GM12891 (cell line): ENCODE measurements at regions not wholly inside any gene's neighbourhood (a gene's known extent, or its start where the extent isn't known, plus 50 kb on each side); places are given as distances from the start of the nearest gene placed in this dataset.

Experiments
- DNase-seq: peaks from one replicate; pipeline ENCODE4 v3.0.0; 2011; ENCODE audit warnings: low spot score; ENCODE audit not compliant: insufficient read length
- FAIRE-seq: peaks from 2 replicates; lab custom pipeline; 2011; peaks lifted over from hg19 to GRCh38; lab: Jason Lieb, UNC
- PAX5 ChIP-seq: IDR thresholded peaks from 2 replicates; pipeline ENCODE4 v1.6.1; 2011; ENCODE audit warnings: low read length, moderate library complexity, mild to moderate bottlenecking; ENCODE audit not compliant: insufficient read depth, severe bottlenecking
- POLR2A ChIP-seq: IDR thresholded peaks from 2 replicates; pipeline ENCODE4 v1.6.1; 2011; ENCODE audit warnings: low read depth, low read length, control low read depth
- POLR2AphosphoS5 ChIP-seq: IDR thresholded peaks from 2 replicates; pipeline ENCODE4 v1.6.1; 2011; ENCODE audit warnings: low read depth, low read length, control low read depth
- POU2F2 ChIP-seq: IDR thresholded peaks from 2 replicates; pipeline ENCODE4 v1.6.1; 2011; ENCODE audit warnings: low read depth, mild to moderate bottlenecking, control low read depth, low read length, moderate library complexity
- SPI1 ChIP-seq: IDR thresholded peaks from 2 replicates; pipeline ENCODE4 v1.6.1; 2011; ENCODE audit warnings: low read depth, low read length, control low read depth
- TAF1 ChIP-seq: IDR thresholded peaks from 2 replicates; pipeline ENCODE4 v1.6.1; 2011; ENCODE audit warnings: low read depth, low read length, control low read depth

GRCh38 chr2:138324068-138324771, 177.3 kb upstream of the SPOPL start:
- FAIRE-seq = no peak
- TF ChIP-seq POLR2A = no peak
- TF ChIP-seq TAF1 = no peak
- TF ChIP-seq SPI1 = no peak
- TF ChIP-seq POLR2AphosphoS5 = no peak
- no peak for TF ChIP-seq PAX5
- no peak for TF ChIP-seq POU2F2
- DNase-seq = no peak

GRCh38 chr2:138327967-138328366, 173.6 kb upstream of the SPOPL start:
- FAIRE-seq = no peak
- TF ChIP-seq SPI1 (no peak), POLR2A (no peak), POLR2AphosphoS5 (no peak)
- DNase-seq = no peak

- FAIRE-seq (no peak), DNase-seq (no peak)
- TF ChIP-seq SPI1 (no peak), PAX5 (no peak), TAF1 (no peak), POLR2AphosphoS5 (no peak), POU2F2 (no peak), POLR2A (no peak)
Measured at GRCh38 chr2:138329162-138329561, 172.4 kb upstream of the SPOPL start.

- FAIRE-seq (no peak), DNase-seq (no peak)
- no peak for TF ChIP-seq PAX5
- no peak for TF ChIP-seq SPI1
Measured at GRCh38 chr2:138329591-138329990, 172.0 kb upstream of the SPOPL start.

DNA sequence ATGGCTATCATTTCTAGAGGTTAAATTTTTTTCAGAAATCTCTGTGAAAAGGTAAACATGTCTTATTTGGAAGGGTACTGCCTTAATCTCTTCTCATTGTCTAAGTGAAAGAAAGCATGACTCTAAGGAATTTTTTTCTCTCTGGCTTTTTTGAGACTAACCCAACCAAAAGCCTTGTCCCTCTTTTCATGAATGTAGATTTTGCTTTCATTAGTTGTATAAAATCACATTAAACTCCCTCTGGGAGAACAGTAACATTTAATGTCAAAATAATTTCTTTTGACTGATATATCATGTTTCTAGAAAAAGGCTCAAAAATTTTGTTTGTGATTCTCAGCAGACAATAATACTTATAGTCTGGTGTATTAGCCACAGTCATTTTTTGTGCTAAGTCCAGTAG, 168.4 kb upstream of the SPOPL start:
- FAIRE-seq = no peak

DNA sequence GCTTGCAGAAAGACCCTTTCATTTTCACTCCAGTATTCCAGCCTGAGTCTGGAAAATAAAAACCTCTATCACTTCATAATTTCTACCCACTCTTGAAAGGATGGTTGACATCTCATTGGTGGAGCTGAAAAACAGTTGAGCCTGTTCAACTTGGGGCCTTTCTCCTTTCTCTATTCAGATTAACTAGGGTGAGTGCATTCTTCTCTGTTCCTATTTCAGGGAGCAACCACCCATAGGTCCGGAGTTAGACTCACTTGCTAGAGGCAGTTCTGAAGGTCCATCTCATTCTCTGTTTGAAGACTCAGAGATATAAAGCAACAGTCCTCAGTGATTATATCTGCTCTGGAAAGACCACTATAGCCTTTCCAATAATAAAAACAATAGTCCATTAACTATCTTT, 167.9 kb upstream of the SPOPL start:
- FAIRE-seq (no peak), DNase-seq (no peak)
- TF ChIP-seq POLR2AphosphoS5 (no peak), TAF1 (no peak), POLR2A (no peak), PAX5 (no peak), POU2F2 (no peak), SPI1 (no peak)

More for the DNA sequence above, 168.4 kb upstream of the SPOPL start:
- TF ChIP-seq TAF1 = no peak
- no peak for TF ChIP-seq SPI1
- no peak for TF ChIP-seq POLR2A
- no peak for TF ChIP-seq PAX5
- TF ChIP-seq POU2F2 = no peak
- TF ChIP-seq POLR2AphosphoS5 = no peak
- no peak for DNase-seq

GRCh38 chr2:138334323-138334722, 167.2 kb upstream of the SPOPL start:
- no peak for TF ChIP-seq POLR2A
- TF ChIP-seq PAX5 = no peak
- no peak for TF ChIP-seq POU2F2
- TF ChIP-seq SPI1 = no peak
- TF ChIP-seq TAF1 = no peak
- TF ChIP-seq POLR2AphosphoS5 = no peak
- no peak for FAIRE-seq
- DNase-seq = no peak

DNA sequence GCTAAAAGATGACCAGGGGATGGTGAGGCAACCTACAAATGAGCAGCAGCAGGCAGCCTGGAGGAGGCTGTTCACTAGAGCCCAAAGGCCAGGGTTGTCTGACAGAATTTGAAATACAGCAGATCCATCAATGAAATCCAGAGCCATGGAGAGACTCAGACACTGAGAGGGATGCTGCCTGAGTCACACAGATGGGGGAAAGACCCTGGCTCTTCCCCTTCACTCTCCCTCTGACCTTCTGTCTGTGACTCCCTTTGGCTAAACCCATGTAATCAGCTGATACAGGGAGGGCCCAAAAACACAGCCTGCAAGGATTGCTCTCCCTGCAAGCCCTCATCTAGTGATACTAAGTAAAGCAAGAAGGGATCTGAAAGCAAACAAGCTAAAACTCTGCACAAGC, 166.5 kb upstream of the SPOPL start:
- DNase-seq = no peak
- FAIRE-seq = no peak
- no peak for TF ChIP-seq PAX5
- TF ChIP-seq SPI1 = no peak
- TF ChIP-seq TAF1 = no peak
- TF ChIP-seq POLR2AphosphoS5 = no peak

DNA sequence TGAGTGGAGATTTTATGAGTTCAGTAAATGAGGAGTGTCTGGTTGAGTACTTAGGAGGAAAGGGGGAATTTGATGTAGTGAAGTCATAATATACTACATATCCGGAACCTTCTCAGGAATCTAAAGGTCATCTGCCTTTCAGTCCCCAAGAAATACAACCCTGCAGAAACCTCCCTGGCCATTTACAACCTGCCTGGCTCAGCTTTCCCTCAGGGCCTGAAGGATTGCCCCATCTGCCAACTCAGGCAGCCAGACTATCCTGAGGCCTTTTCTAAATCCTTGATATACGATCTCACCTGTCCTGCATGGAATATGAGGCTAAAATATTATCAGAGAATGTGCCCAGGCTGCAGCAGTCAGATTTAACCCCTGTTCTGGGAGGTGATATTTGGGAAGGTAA, 165.4 kb upstream of the SPOPL start:
- no peak for TF ChIP-seq TAF1
- TF ChIP-seq POLR2AphosphoS5 = no peak
- TF ChIP-seq POLR2A = no peak
- FAIRE-seq = no peak
- DNase-seq = no peak

- FAIRE-seq = no peak
- DNase-seq = no peak
- no peak for TF ChIP-seq PAX5
- no peak for TF ChIP-seq TAF1
- TF ChIP-seq POLR2A = no peak
- no peak for TF ChIP-seq SPI1
- no peak for TF ChIP-seq POLR2AphosphoS5
- no peak for TF ChIP-seq POU2F2
Measured at GRCh38 chr2:138355244-138355643, 146.3 kb upstream of the SPOPL start.
